A673 (cell line): ENCODE measurements at regions not wholly inside any gene's neighbourhood (a gene's known extent, or its start where the extent isn't known, plus 50 kb on each side); places are given as distances from the start of the nearest gene placed in this dataset.

Experiments
- EZH2 ChIP-seq: fragments of 200-600 bp; sonication (generic); IDR thresholded peaks from 2 replicates; pipeline ENCODE4 v1.6.1; 2017; ENCODE audit warnings: borderline replicate concordance, low read depth, mild to moderate bottlenecking, mixed read lengths, antibody characterized with exemption, low read length; ENCODE audit not compliant: poor library complexity, severe bottlenecking
- TF ChIP-seq, protein P1 (sequence below): fragments of 300-800, 200-600 bp; sonication (generic); conservative IDR thresholded peaks from 2 replicates; pipeline ENCODE4 v1.5.1; 2017; ENCODE audit warnings: low read depth, mild to moderate bottlenecking, antibody characterized with exemption, low read length, moderate library complexity, mixed read lengths

DNA sequence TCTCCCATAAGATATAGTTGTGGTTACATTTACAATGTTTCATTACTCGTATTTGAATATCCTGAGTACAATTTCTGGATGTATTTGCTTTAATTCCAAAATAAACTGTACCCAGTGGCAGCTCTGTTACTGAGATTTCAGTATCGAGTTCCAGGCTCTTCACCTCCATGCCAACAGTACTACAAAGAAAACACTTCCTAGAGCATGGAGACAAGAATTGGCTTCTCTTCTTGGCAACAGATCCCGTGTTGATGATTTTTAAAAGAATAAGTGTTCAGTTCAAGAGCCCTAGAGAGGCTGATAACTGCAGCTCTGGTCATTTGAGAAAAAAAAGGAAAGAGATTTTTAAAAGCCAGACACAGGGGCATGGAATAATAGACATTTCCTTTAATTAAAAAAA, 302.8 kb downstream of the EFNB2 start:
- TF ChIP-seq, protein P1, sequence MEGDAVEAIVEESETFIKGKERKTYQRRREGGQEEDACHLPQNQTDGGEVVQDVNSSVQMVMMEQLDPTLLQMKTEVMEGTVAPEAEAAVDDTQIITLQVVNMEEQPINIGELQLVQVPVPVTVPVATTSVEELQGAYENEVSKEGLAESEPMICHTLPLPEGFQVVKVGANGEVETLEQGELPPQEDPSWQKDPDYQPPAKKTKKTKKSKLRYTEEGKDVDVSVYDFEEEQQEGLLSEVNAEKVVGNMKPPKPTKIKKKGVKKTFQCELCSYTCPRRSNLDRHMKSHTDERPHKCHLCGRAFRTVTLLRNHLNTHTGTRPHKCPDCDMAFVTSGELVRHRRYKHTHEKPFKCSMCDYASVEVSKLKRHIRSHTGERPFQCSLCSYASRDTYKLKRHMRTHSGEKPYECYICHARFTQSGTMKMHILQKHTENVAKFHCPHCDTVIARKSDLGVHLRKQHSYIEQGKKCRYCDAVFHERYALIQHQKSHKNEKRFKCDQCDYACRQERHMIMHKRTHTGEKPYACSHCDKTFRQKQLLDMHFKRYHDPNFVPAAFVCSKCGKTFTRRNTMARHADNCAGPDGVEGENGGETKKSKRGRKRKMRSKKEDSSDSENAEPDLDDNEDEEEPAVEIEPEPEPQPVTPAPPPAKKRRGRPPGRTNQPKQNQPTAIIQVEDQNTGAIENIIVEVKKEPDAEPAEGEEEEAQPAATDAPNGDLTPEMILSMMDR, result no peak
- no peak for TF ChIP-seq EZH2
